ENCODE measurements at regions not wholly inside any gene's neighbourhood (a gene's known extent, or its start where the extent isn't known, plus 50 kb on each side); places are given as distances from the start of the nearest gene placed in this dataset.

DNA sequence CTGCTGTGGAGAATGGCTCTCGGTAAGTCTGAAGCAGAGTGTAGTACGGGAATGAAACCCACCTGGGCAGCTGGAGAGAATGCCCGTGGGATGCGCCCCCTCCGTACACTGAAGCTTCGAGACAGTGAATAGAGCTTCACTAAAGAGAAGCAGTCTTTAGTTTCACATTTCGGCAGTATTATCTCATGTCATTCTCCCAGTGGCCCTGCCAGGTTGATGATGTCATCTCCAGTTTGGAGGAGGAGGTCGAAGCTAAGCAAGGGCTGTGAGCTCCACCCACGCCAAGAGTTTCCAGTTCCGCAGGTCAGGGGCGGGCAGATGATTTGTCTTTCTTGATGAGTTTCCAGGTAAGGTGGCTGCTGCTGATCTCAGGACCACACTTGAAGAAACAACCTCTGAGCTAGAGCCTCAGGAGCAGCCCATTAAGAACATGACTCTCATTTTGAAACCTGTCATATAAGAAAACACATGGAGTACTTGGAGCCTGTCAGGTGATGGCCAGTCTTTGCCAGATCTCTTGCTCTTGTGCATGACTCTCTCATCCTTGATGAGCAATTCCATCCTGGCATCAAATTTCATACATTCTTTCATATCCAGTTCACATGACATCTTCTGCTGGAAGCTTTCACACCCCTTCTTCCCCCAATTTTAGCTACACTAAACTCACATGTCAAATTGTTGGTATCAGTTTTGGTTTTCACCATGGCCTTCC, 475.0 kb downstream of the RNF144A start:
- DNase-seq = no peak

DNA sequence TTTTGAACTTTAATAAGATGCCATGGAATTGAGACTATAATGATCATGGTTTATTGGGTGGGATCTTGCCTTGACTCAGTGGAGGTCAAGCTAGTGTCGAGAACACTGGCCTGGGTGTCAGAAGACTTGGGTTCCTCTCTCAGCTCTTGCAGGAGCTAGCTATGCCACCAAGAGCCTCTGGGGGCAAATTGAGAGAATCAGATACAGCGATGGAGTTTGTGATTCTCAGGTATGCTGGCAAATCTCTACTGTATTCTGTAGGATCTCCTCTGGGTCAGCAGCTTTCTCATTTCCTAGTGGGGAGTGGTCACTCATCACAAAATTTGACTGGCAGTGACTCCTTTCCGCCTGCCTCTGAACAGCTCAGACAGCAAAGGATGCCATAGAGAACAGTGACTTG, 477.0 kb downstream of the RNF144A start:
- DNase-seq = no peak

DNA sequence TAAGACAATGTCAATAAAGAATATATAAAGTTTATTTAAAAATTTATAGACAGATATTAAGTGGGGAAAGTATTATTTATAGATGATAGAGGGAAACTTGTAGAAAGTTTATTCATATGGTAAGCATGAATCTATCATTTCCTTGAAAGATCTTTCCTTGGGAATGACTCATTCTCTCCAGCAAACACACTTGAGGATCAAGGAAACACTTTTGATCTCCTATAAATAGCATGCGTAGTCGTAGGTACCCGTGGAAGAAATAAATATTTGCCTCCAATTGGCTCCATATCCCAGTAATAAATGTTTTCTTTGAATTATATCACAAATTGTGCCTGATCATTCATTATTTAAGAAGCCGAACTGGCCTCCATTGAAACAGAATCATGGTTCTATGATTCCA, 483.4 kb downstream of the RNF144A start:
- DNase-seq = no peak

DNA sequence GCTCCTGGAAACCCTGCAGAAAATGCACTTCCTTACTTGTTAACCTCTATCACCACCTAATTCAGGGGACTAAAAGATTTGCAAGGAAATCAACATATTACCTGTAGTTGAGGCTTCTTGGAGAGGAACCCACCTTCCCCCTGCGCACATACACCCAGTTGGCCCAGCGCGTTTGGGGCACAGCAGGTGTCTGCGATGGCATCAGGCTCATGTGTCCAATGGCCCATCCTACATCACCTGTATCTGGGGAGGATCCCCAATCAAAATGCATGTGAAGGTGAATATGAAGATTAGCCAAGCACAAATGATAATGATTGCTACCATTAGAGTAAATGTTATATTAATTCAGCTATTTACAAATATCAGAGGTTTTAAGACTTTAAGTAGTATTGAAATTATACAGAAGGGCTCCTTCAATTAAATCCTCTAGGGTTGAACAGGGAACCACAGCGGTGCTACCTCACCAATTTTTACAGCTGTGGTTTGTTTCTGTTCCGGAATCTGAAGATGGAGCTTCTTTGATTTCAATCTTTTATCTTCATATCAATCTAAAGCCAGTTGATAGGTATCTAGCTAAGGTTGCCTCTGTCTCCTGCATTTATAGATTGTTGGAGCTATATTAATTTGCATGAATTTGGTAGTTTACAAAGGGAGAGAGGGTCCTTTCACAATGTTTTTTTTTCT, 486.0 kb downstream of the RNF144A start:
- DNase-seq = no peak

DNA sequence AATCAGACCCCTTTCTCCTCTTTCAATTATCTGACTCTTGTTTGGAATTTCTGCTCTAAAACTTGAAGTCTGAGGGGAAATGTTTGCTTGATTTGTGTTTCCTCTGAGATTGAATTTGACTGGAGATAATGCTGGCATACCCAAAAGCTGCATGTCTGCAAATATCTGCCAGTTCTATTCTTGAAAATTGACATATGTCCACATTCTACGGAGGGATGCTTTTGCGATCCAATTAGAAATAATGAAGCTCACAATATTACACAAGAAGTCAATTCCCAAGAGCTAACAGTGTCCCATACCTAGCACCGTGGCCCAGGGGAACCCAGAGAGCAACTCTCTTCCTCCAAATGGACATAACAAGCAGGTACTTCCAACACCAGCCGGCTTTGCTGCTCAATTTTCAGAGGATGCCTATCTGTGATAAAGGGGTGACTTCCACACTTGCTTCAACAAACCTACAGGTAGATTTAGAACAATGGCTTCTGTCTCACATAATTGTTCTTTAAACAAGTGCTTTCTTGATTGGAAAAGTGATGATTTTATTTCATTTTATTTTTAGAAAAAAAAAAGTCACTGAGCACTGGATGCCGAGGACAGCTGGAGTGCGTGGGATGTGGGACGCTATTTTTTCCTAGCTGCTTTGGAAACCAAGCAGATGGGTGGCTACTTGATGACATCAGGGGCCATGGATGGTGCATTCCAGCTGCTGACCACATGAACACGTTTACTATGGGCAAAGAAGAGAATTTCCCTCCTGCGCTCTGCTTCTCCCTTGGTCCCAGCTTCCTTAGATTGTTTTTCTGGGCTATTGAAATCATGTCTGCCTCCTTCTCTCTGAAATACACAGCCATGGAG, 488.9 kb downstream of the RNF144A start:
- no peak for DNase-seq

DNA sequence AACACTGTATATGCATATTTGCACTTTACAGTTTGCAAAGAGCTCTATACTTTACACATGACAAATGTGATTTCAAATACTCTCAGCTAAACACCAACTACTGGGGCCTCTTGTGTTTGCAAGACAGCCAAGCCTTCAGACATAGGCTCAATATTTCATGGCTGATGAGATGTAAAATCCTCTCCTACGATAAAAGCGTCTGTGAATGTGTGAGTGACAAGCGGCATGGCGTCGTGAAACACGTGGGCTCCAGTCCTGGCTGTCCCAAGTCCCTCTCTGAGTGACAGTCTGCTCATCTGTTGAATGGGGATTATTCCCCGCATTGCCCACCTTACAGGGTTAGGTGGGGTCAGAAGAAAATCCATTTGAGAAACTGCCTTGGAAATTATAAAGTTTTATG, 489.8 kb downstream of the RNF144A start:
- no peak for DNase-seq

DNA sequence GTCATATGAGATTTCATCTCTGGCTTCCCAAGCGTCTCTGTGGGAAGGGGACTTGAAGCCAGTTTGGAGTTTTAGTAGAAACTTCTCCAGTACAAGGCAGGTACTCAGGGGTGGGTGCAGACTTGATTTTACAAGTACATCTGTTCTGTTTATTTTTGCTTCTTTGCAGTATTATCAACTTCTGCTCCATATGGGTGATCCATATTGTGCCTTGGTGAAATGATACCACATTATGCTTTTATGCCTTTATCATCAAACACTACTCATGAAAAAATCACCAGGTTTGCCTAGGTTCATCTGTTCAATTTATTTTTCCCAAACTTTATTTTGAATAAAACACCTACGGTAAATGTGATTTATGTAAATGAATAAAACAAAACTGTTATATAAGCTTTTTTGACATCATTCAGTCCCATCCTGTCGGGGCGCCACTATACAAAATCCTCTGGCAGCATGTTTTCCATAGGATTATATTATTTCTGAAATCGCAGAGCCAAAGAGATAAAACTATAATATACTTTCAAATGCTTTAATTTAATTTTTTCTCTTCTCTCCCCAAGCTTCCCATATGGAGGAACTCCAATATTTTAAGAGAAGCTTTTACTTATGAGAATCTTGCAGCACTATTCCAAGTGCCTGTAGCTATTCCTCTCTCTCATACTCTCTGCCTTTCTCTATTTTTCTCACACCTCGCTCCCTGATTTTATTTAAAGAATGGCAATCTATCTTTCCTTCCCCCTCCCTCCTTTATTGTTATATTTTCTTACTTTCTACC, 490.9 kb downstream of the RNF144A start:
- peak in 1 of 2 experiments; percentile 26 for DNase-seq

DNA sequence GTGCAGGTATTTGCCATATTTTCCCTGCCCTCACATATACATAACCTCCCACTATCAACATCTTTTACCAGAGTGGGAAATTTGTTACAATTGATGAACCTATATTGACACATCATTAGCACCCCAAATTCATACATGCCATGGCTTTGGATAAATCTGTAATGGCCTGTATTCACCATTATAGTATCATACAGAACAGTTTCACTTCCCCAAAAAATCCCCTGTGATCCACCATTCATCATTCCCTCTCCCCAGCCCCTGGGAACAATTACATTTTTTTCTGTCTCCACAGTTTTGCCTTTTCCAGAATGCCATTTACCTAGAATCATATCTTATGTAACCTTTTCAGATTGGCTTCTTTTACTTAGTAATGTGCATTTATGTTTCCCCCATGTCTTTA, 494.5 kb downstream of the RNF144A start:
- DNase-seq = no peak

DNA sequence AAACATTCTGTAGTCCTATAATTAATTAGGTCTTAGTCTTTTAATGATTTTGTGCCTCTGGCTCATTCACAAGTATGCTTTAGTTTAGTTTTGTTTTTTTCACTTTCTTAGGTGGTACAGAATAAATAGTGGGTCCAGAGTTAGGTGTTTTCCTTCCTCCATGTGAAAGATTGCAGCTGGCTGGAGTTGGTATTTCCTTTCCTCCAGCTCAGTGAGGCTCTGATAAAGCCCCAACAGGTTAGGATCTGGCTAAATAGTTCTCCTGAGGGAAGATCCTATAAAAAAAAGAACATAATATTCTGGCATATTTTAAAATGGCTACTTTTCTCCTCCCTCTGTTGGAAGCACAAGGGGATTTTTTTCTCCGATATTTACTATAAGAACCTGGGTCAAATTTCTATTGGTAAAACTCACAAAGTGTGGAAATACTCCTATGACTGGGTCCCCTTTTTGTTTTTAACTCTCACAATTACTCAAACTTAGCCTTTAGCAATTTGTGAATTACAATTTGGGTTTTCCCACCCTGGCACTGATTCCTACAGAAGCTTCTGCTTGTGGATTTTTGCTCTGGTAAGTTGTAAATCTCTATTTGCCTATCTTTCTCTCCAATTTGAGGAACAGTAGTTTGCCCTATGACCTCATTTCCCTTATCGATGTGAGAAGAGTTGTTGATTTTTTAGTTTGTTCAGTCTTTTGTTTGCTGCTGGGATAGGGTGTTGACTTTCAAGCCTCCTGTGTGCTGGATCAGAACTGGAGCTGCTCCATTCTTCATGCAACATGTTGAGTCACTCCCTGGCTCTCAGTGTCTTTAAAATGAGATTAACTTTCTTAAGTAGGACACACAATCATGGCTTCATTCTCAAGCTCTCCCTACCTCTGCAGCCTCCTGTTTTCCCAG, 500.9 kb downstream of the RNF144A start:
- DNase-seq = no peak

DNA sequence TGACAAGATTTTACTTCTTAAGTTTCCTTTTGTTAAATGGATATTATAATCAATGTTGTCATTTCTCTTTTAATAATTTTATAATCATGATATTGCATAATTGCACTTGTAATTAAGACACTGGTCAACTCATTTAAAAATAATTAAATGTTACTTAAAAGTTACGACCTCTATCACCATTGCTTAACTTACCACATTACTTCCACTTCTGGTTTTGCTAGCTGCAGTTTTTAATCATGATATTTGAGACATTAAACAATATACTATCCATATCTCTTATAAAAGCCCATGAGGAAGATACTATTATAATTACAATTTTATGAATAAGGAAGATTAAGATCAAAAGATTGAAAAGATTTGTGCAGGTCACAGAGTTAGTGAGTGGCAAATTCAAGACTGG, 502.0 kb downstream of the RNF144A start:
- DNase-seq = no peak

DNA sequence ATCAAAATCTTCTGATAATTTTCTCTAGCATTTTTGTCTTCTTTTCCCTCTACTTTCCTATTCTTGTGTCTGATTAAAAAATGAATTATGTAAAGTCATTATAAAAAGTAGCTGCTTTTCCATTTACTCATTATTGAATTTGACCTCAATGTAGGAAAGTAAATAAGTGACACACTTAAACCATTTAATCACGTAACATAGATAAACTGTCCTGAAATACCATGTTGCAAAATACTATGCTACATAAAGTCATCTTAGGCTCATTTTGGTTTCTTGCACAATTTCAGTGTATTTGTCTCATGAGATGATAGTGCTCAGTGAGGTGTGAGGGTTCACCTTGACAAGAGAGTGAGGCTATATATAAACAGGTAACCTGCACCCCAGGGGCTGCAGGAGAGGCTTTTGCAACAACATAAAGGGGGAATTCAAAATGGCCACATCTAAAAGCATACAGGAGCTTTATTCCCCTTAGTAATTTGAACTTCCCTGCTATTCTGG, 502.7 kb downstream of the RNF144A start:
- DNase-seq = no peak

DNA sequence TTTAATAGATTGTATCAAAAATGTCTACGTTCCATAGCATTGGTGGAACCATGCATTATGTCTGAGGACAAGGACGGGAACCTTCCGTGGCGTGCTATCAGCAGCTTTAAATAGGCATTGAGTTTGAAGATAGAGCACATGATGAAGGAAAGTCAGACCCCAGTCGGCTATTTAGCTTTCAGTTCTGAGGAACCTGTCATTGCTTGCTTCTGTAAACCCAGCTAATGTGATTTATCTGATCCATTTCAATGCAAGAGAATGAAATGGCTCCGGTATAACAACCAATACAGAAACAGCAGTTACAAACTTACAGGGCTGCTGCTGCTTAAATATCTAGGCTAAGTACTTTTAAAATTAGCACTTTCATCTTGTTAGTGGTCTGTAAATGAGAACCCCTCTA, 503.3 kb downstream of the RNF144A start:
- DNase-seq = no peak

DNA sequence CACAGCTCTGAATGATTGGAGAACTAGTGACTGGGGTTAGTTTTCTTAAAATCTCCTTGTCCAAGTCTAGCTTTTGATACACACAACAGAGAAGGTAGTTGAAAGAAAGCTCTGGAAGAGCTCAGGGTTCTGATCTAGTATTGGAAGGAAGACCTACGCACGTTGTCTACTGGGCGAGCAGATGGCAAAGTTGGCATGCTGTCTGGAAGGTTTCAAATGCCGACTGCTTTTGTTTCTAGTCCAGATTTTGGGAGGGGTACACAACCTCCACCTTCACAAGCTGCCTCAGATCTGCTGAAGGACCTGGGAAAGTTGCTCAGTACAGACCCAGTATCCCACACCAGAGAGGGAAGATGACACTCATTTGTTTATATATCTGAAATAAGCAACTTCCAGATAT, 507.3 kb downstream of the RNF144A start:
- peak in 1 of 2 experiments; percentile 46 for DNase-seq

DNA sequence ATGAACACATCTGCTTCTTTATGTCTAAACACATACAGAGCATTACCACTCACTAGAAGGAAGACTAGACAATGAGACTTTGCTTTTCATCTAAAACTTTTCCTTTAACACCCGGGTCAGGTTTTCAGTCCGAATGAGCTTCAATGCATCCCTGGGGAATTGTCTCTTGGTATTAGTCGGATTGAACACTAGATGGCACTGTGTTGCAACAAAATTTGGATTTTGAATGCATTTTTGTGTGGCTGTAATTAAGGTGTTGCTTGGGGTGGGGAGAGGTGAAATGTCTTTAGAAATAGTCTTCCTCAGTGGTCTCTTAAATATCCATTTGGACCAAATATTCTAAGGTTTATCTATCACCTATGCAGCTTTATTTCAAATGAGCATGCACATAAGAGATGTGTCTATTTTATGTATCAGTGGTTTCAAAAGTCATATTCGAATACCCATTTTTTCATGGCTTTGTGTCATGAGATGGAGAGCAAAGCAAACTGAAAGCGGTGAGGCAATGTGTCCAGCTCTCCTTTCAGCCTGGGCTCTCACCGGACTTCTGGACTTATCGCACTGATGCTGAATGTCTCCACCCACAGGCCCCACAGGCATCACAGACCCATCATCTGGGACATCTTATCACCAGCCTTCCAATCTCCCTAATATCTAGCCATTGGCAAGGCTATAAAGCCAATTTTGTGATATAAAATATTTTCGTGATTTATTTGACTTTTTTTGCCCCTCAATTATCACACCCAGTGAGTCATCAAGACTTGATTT, 510.3 kb downstream of the RNF144A start:
- DNase-seq = peak; percentile 73 to 90

DNA sequence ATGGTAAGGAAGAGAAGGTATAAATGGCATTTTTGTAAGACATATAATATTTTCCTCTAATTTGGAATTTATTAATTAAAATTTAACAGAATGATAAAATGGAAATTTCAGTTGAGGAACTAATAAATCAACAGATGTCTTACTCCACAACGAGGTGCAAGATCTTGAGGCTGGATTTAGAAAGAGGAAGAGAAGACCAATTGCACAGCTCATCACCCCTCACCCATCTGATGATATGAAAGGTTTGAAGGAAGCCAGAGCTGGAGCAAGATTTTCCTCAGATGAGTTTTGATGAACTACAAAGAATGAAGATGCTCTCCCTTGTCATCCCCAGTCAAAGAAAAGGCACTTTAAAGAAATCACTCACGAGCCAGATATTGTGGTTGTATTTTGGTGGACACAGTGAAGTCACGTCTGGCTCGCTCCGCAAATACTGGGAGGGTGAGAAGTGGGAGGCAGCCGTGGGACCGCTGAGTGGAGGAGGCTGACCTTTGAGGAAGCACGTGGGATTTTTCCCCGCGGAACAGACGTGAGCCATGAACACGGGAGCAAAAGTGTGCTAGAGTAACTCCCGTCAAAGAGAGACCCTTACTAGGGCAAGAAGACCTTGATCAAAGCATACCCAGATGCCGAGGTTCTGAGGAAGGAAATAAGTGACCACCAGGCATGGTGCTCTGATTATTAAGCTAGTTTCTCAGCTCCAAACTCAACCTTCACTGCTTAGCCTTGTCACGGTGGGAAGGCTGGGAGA, 511.4 kb downstream of the RNF144A start:
- DNase-seq = no peak

DNA sequence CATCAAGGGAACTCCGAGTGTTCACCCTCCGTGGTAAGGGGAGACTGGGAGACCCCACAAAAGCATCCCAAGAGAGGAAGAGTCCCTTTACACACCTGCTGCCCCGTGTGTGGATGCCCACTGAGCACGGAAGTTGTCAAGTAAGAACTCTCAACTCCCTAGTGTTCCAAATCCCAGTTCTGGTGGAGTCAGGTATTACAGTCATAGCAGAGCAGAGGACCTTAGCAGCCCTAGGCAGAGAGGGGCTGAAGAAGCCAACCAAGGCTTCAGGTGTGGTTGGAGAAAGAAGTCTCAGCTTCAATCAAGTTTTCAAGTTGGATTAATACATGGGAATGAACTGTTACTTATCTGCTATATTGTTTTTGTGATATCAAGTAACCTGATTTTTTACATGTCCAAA, 512.5 kb downstream of the RNF144A start:
- DNase-seq = peak in 1 of 2 experiments; percentile 16

DNA sequence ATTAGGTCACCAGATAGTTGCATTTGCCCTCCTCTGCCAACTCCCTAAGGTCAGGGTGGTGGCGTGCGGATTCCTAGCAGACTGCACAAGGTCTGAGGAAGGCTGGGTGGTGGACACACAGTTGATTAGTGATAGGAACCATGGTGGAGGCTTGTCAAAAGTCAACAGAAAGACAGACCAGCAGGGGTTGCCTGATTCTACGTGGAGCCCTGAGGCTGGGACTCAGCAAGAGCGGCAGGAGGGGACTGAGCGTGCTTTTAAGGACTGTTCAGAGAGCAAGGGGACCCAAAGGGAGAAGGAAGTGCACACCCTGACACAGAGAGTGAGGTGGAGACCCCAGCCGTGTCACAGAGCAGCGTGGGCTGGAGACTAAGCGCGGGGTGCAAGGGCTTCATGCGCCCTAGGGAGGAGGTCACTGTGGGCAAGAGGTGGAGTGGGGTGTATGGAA, 513.2 kb downstream of the RNF144A start:
- no peak for DNase-seq

DNA sequence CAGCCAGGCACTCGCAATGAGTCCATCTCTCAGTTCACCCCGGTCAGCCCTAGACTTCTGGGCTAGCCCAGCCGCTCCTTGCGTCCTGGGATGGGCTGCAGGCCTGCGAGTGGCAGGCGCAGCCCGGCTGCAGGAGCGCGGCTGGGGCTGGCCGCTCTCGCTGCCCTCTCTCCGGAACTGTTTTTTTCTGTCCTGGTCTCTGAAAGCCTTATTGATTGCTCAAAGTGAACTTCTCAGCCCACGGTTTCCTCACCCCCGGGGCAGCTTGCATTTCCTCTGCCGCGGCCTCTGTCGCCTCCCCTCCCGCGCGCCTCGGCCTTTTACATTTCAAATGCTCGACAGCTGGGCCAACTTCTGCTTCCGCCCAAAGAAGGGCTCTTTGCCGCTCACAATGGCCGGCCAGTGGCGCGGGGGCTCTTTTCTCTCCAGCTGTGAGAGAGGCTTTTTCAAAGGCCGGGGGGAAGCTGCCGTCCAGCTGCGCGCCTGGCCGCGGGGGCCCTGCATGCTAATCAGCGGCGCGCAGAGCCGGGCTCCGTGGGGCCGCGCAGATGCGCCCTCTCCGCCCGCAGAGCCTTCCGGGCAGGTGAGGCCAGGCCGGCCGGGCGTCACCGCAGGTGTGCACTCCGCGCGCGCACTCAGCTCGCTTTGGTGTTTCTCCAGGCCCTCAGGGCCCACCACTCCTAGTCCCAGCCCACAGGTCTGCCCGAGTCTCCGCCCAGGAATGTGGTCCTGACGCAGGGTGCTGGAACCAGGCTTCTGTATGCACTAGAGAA, 513.8 kb downstream of the RNF144A start:
- peak; percentile 35 to 75 for DNase-seq

DNA sequence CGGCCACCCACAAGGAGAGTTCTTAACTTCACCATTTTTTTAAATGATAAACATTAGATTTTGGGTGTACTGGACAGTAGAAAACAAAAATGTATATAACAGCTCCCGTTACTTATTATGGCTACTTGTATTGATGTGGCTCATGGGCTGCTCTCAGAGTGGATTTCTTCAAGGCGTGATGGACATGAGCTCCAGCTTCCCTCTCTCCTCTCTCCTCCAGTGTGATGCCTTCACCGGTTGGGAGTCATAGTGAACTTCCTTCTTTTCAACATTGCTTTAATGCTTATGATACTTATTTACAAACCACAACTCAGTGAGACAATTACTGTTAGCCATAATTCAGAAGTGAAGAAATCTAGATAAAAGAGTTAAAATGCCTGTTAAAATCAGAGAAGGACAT, 515.2 kb downstream of the RNF144A start:
- DNase-seq = no peak
